ENCODE measurements at regions not wholly inside any gene's neighbourhood (a gene's known extent, or its start where the extent isn't known, plus 50 kb on each side); places are given as distances from the start of the nearest gene placed in this dataset.

DNA sequence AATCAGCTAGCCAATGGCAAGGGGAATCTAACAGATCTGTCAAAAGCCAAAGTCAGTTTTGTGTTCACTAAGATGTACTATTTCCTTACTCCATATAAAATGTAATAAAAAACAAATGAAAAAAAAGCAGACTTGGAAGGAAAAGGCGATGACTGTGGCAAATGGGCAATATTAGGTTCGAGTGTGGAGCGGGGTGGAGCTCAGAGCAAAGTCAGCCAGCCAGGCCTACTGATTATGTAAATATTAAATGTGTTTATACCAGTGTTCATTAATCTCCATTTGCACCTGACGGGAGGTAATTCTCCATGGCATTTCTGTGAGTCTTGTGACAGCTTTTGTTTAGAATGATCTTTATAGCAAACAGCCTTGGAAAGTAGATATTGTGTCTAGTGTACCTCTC is 96.2 kb upstream of the KCNMB2 start:
- TF ChIP-seq, protein P1, sequence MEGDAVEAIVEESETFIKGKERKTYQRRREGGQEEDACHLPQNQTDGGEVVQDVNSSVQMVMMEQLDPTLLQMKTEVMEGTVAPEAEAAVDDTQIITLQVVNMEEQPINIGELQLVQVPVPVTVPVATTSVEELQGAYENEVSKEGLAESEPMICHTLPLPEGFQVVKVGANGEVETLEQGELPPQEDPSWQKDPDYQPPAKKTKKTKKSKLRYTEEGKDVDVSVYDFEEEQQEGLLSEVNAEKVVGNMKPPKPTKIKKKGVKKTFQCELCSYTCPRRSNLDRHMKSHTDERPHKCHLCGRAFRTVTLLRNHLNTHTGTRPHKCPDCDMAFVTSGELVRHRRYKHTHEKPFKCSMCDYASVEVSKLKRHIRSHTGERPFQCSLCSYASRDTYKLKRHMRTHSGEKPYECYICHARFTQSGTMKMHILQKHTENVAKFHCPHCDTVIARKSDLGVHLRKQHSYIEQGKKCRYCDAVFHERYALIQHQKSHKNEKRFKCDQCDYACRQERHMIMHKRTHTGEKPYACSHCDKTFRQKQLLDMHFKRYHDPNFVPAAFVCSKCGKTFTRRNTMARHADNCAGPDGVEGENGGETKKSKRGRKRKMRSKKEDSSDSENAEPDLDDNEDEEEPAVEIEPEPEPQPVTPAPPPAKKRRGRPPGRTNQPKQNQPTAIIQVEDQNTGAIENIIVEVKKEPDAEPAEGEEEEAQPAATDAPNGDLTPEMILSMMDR (IDR thresholded peaks at IDR 0.05): no peak
- peaks cover 11 to 12% of the 10 kb centered on the region in 2 experiments for H3K4me1 ChIP-seq (ENCODE audit: control insufficient read depth in 1 of 2, insufficient read depth in 1 of 2, low read depth in 1 of 2, low read length in 1 of 2)
- no peak overlapping the region for H3K4me3 ChIP-seq (ENCODE audit: low read depth in 1 of 2, low read length in 1 of 2)
- H3K27me3 ChIP-seq: no peaks in the 10 kb centered on the region
- no peaks in the 10 kb centered on the region for H3K36me3 ChIP-seq
- H3K27ac ChIP-seq: no peak overlapping the region
- no peaks in the 10 kb centered on the region for H3K9me3 ChIP-seq

DNA sequence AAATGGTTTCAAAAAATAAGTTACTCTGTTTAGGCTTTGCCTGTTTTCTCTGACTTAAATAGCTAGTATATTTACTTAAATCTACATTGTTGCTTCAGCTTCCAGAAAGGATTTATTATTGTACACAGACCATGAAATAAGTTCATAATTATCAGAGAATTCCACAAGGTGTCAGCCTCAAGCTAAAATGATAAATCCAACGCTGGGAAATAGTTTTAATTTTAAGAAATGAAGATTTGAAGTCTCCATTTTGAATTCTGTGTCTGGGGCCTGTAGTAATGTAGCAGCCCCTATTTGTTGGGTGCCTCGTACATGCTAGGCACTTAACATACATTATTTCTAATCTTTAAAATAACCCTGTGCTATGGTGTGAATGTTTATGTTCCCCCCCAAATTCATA is 92.6 kb upstream of the KCNMB2 start:
- Histone ChIP-seq H3K9me3 (no peaks in the 10 kb centered on the region), H3K36me3 (no peaks in the 10 kb centered on the region), H3K27ac (no peak overlapping the region), H3K4me1 (ENCODE audit: control insufficient read depth in 1 of 2, insufficient read depth in 1 of 2, low read depth in 1 of 2, low read length in 1 of 2) (no peaks in the 10 kb centered on the region), H3K27me3 (no peaks in the 10 kb centered on the region), H3K4me3 (ENCODE audit: low read depth in 1 of 2, low read length in 1 of 2) (no peak overlapping the region)
- TF ChIP-seq, protein P1 (IDR thresholded peaks at IDR 0.05): no peak

DNA sequence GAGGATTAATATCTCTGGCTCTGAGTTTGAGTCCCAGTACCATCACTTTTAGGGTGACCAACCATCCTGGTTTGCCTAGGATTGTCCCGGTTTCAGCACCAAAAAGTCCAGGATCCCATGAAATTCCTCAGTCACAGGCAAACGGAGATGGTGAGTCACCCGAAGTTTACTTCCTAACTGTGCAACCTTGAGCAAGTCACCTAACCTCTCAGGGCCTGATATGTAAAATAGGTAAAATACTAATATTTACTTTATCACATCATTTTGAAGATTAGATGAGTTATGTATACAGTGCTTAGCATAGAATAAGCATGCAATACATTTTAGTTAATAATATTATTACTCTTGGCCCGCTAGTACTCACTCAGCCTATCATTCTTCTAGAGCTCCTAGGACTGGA is 91.1 kb upstream of the KCNMB2 start:
- H3K36me3 ChIP-seq: no peaks in the 10 kb centered on the region
- no peak overlapping the region for H3K4me3 ChIP-seq (ENCODE audit: low read depth in 1 of 2, low read length in 1 of 2)
- H3K9me3 ChIP-seq: no peaks in the 10 kb centered on the region
- H3K4me1 ChIP-seq (ENCODE audit: control insufficient read depth in 1 of 2, insufficient read depth in 1 of 2, low read depth in 1 of 2, low read length in 1 of 2): no peaks in the 10 kb centered on the region
- H3K27ac ChIP-seq: no peak overlapping the region
- H3K27me3 ChIP-seq: no peaks in the 10 kb centered on the region
- TF ChIP-seq, protein P1 (IDR thresholded peaks at IDR 0.05): no peak

DNA sequence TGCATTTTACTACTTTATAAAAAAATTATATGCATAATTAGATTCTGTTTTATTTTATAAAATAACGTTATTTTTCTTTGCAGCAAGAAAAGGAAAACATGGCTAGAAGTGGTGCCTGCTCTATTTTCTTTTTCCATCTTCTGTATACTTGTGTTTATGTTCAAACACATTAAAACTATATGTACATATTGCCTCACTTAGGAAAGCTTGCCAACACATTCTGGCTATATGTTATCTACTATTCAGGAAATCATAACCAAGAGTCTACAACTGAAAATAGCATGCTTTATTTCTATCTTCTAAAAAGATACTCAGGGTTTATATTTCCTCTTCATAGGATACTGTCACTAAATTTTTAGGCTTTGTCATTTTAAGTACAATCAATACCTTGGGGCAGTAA is 90.2 kb upstream of the KCNMB2 start:
- H3K27ac ChIP-seq: no peak overlapping the region
- no peaks in the 10 kb centered on the region for H3K9me3 ChIP-seq
- no peaks in the 10 kb centered on the region for H3K27me3 ChIP-seq
- TF ChIP-seq, protein P1 (IDR thresholded peaks at IDR 0.05): no peak
- H3K4me1 ChIP-seq (ENCODE audit: control insufficient read depth in 1 of 2, insufficient read depth in 1 of 2, low read depth in 1 of 2, low read length in 1 of 2): no peaks in the 10 kb centered on the region
- no peaks in the 10 kb centered on the region for H3K36me3 ChIP-seq
- H3K4me3 ChIP-seq (ENCODE audit: low read depth in 1 of 2, low read length in 1 of 2): no peak overlapping the region

DNA sequence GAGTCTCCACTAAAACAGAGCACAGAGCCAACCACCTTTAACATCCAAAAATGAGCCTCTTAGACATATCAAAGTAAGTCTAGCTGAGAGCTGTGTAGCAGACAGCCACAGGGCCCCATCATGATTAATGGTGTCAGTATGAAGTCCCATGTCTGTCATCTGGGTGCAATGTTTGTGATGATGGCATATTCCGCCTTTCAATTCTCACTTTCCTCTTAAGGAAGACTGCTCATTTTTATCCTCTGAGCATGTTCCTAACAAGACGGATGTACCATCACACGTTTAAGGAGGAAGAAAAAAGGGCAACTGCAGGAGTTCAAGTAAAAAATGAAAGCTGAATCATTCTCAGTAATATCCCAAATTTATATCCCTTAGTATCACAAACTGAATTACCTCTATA is 85.8 kb upstream of the KCNMB2 start:
- no peaks in the 10 kb centered on the region for H3K4me1 ChIP-seq (ENCODE audit: control insufficient read depth in 1 of 2, insufficient read depth in 1 of 2, low read depth in 1 of 2, low read length in 1 of 2)
- no peaks in the 10 kb centered on the region for H3K9me3 ChIP-seq
- no peak overlapping the region for H3K4me3 ChIP-seq (ENCODE audit: low read depth in 1 of 2, low read length in 1 of 2)
- TF ChIP-seq, protein P1 (IDR thresholded peaks at IDR 0.05): no peak
- H3K36me3 ChIP-seq: no peaks in the 10 kb centered on the region
- no peak overlapping the region for H3K27ac ChIP-seq
- peaks cover 4% of the 10 kb centered on the region for H3K27me3 ChIP-seq

DNA sequence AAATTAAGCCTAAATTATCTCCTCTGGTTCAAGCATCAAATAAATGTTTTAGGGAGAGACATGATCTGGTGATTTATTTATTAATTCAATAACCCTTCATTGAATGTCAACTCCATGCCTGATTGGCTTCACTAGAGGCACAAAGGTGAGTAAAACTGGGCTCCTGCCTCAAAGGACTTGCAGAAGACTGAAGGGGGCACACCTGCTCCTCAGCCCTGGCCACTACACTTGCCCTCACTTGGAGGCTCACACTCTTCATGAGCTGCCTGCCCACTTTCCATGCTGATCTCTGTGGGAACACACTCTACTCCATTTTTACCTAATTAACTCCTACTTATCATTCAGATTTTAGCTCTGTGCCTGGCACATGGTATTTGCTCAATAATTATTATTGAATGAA is 84.4 kb upstream of the KCNMB2 start:
- Histone ChIP-seq H3K9me3 (no peaks in the 10 kb centered on the region), H3K36me3 (no peaks in the 10 kb centered on the region), H3K4me1 (ENCODE audit: control insufficient read depth in 1 of 2, insufficient read depth in 1 of 2, low read depth in 1 of 2, low read length in 1 of 2) (no peaks in the 10 kb centered on the region), H3K27me3 (peaks cover 4% of the 10 kb centered on the region), H3K27ac (no peak overlapping the region), H3K4me3 (ENCODE audit: low read depth in 1 of 2, low read length in 1 of 2) (no peak overlapping the region)
- TF ChIP-seq, protein P1 (IDR thresholded peaks at IDR 0.05): no peak
